Caco-2 (cell line): ENCODE measurements at regions not wholly inside any gene's neighbourhood (a gene's known extent, or its start where the extent isn't known, plus 50 kb on each side); places are given as distances from the start of the nearest gene placed in this dataset.

Source experiments
- BruUV-seq: library from RNA; stranded (reverse); fragments of 400-500 nt; replicated peaks from 2 replicates; lab custom pipeline; 2021; lab: Mats Ljungman, UMichigan
- CTCF ChIA-PET: fragments of 300-600 bp; sonication (Branson Sonifier 250); formaldehyde crosslinking; loops from one replicate; lab custom pipeline; 2022; ENCODE audit warnings: antibody characterized with exemption; lab: Charles Lee
- POLR2A ChIA-PET: fragments of 300-600 bp; sonication (Branson Sonifier 250); formaldehyde crosslinking; loops from one replicate; lab custom pipeline; 2022; ENCODE audit warnings: antibody characterized with exemption; lab: Charles Lee
- DNase-seq, 2 experiments: peaks; one replicate each; pipeline versions ENCODE4 v3.0.0 to v3.0.0-alpha.2; 2020 to 2022
- H3K27me3 ChIP-seq: replicated peaks from 2 replicates; pipeline ENCODE4 v1.6.0; 2011; ENCODE audit warnings: low read length; ENCODE audit not compliant: control insufficient read depth, insufficient read depth
- H3K36me3 ChIP-seq: 2 replicates; pipeline ENCODE4 v1.5.1; 2011; ENCODE audit warnings: low read length; ENCODE audit not compliant: control insufficient read depth, insufficient read depth
- H3K4me1 ChIP-seq: fragments of 250-450 bp; sonication (Bioruptor Pico); 2 replicates; pipeline ENCODE4 v1.5.1; 2020; ENCODE audit warnings: mild to moderate bottlenecking
- H3K4me3 ChIP-seq: 2 replicates; pipeline ENCODE4 v1.5.1; 2011; ENCODE audit warnings: low read depth, mild to moderate bottlenecking, control low read depth, low read length
- H3K9me3 ChIP-seq: fragments of 250-450 bp; sonication (Bioruptor Pico); 2 replicates; pipeline ENCODE4 v1.5.1; 2020; ENCODE audit warnings: mild to moderate bottlenecking, moderate library complexity
- H3K27ac Mint-ChIP-seq: one replicate; pipeline ENCODE4 v1.8.0; 2022; ENCODE audit warnings: mixed read lengths; ENCODE audit not compliant: unreplicated experiment
- H3K27me3 Mint-ChIP-seq: one replicate; pipeline ENCODE4 v1.8.0; 2022; ENCODE audit warnings: mixed read lengths; ENCODE audit not compliant: insufficient read depth, unreplicated experiment
- H3K36me3 Mint-ChIP-seq: one replicate; pipeline ENCODE4 v1.8.0; 2022; ENCODE audit warnings: mild to moderate bottlenecking, mixed read lengths; ENCODE audit not compliant: insufficient read depth, unreplicated experiment
- H3K4me1 Mint-ChIP-seq: one replicate; pipeline ENCODE4 v1.8.0; 2022; ENCODE audit warnings: low read depth, mixed read lengths; ENCODE audit not compliant: unreplicated experiment
- H3K4me3 Mint-ChIP-seq: one replicate; pipeline ENCODE4 v1.8.0; 2022; ENCODE audit warnings: mild to moderate bottlenecking, moderate library complexity, mixed read lengths; ENCODE audit not compliant: unreplicated experiment
- H3K9me3 Mint-ChIP-seq: one replicate; pipeline ENCODE4 v1.8.0; 2022; ENCODE audit warnings: mixed read lengths; ENCODE audit not compliant: unreplicated experiment
- CTCF ChIP-seq, 2 experiments: fragments of 200-600 bp in 1 of 2; IDR thresholded peaks; 1 replicate in 1 of 2; 2 replicates in 1 of 2; pipeline versions ENCODE4 v1.5.1 to v1.8.0; 2011 to 2022; ENCODE audit warnings: antibody characterized with exemption in 1 of 2, control low read depth in 1 of 2, inconsistent platforms in 1 of 2, low read depth in 1 of 2, low read length in 1 of 2, mild to moderate bottlenecking in 1 of 2, moderate library complexity in 1 of 2; ENCODE audit not compliant: insufficient read depth in 1 of 2, severe bottlenecking in 1 of 2, unreplicated experiment in 1 of 2
- intact Hi-C: fragments of 100-400 bp; cut with micrococcal nuclease; formaldehyde crosslinking; loops from one replicate; pipeline ENCODE4 v1.10.0; 2022; ENCODE audit not compliant: unreplicated experiment

- Mint-ChIP-seq H3K4me3 (no peak overlapping the region), H3K9me3 (no peaks in the 10 kb centered on the region), H3K27ac (no peak overlapping the region), H3K27me3 (no peaks in the 10 kb centered on the region), H3K36me3 (no peaks in the 10 kb centered on the region), H3K4me1 (no peaks in the 10 kb centered on the region)
- no peaks in the 10 kb centered on the region for H3K27me3 ChIP-seq
- no TSS peak for BruUV-seq
- no peak for DNase-seq
- H3K36me3 ChIP-seq, result no peaks in the 10 kb centered on the region
- ChIA-PET CTCF (no interaction called here), POLR2A (no interaction called here)
- H3K4me1 ChIP-seq, result no peaks in the 10 kb centered on the region
- no peak for TF ChIP-seq CTCF (IDR thresholded peaks at IDR 0.05; ENCODE audit: insufficient read depth in 1 of 2, low read depth in 1 of 2, low read length in 1 of 2, severe bottlenecking in 1 of 2, unreplicated experiment in 1 of 2)
- H3K9me3 ChIP-seq, result no peaks in the 10 kb centered on the region
- intact Hi-C loops, result no loop called here
- no peak overlapping the region for H3K4me3 ChIP-seq
These were observed 91.1 kb upstream of the STARD4 start for GRCh38 chr5:111603446-111603827.

DNA sequence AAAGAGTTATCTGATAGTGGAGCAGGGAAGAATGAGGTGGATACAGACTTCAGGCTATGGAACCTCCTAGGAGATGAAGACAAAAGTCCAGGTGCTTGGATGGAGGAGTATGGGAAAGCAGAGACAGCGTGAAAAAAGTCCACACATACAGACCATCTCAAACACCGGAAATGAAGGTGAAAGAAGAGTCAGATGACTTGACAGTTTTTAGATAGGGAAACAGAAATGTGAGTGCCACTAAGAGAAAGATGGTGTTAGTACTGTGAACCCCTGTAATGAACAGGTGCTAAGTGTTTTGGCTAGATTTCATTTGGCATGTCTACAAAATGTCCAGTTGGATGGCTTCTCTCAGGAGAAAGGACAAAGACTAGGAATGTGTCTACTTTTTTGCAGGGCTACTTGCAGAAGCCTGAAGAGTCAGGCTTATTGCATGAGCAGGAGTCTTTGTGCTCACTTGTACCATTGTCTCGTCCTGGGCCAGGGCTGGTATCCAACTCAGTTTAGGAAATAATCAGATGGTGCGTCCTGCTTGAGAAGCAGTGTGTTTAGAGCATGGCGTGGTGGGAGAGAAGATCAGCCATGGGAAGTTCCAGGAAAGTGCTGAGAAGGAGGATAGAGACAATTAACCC, 90.6 kb upstream of the STARD4 start:
- Histone ChIP-seq H3K36me3 (no peaks in the 10 kb centered on the region), H3K4me1 (no peaks in the 10 kb centered on the region), H3K4me3 (no peak overlapping the region), H3K9me3 (no peaks in the 10 kb centered on the region), H3K27me3 (no peaks in the 10 kb centered on the region)
- Mint-ChIP-seq H3K36me3 (no peaks in the 10 kb centered on the region), H3K4me3 (no peak overlapping the region), H3K4me1 (no peaks in the 10 kb centered on the region), H3K9me3 (no peaks in the 10 kb centered on the region), H3K27me3 (no peaks in the 10 kb centered on the region), H3K27ac (no peak overlapping the region)
- ChIA-PET POLR2A (no interaction called here), CTCF (no interaction called here)
- intact Hi-C loops, result no loop called here
- no peak for DNase-seq
- no TSS peak for BruUV-seq
- TF ChIP-seq CTCF (IDR thresholded peaks at IDR 0.05; ENCODE audit: insufficient read depth in 1 of 2, low read depth in 1 of 2, low read length in 1 of 2, severe bottlenecking in 1 of 2, unreplicated experiment in 1 of 2), result no peak

- ChIA-PET POLR2A (no interaction called here), CTCF (no interaction called here)
- DNase-seq, result no peak
- no peak for TF ChIP-seq CTCF (IDR thresholded peaks at IDR 0.05; ENCODE audit: insufficient read depth in 1 of 2, low read depth in 1 of 2, low read length in 1 of 2, severe bottlenecking in 1 of 2, unreplicated experiment in 1 of 2)
- Histone ChIP-seq H3K4me1 (no peaks in the 10 kb centered on the region), H3K27me3 (no peaks in the 10 kb centered on the region; the same call in 1 of the 2 replicates), H3K9me3 (no peaks in the 10 kb centered on the region), H3K4me3 (no peak overlapping the region), H3K36me3 (no peaks in the 10 kb centered on the region)
- intact Hi-C loops, result no loop called here
- no TSS peak for BruUV-seq
- no peak overlapping the region for H3K27ac Mint-ChIP-seq
- H3K9me3 Mint-ChIP-seq, result no peaks in the 10 kb centered on the region
- H3K36me3 Mint-ChIP-seq, result no peaks in the 10 kb centered on the region
- no peak overlapping the region for H3K4me3 Mint-ChIP-seq
- peaks cover 3% of the 10 kb centered on the region for H3K27me3 Mint-ChIP-seq
- H3K4me1 Mint-ChIP-seq, result no peaks in the 10 kb centered on the region
These were observed 86.7 kb upstream of the STARD4 start for GRCh38 chr5:111598996-111599395.
